Sigmoid colon (tissue), 4 donors: ENCODE measurements at regions not wholly inside any gene's neighbourhood (a gene's known extent, or its start where the extent isn't known, plus 50 kb on each side); places are given as distances from the start of the nearest gene placed in this dataset.

Source experiments
- CTCF ChIP-seq, 4 experiments: fragments of 450-650 bp in 3 of 4; fragments of 200-600 bp in 1 of 4; IDR thresholded peaks; one replicate each; pipeline ENCODE4 v1.5.1; 2016 to 2019; ENCODE audit warnings: antibody characterized with exemption in 4 of 4, mild to moderate bottlenecking in 3 of 4, moderate library complexity in 2 of 4
- EP300 ChIP-seq, 4 donors: sonication (generic); formaldehyde crosslinking; IDR thresholded peaks; one replicate each; pipeline ENCODE4 v1.6.1; 2017; ENCODE audit warnings: antibody characterized with exemption in 4 of 4
- POLR2A ChIP-seq, 2 donors: fragments of 450-650 bp; IDR thresholded peaks; one replicate each; pipeline ENCODE4 v1.6.1; 2016; ENCODE audit warnings: antibody characterized with exemption in 2 of 2, mild to moderate bottlenecking in 2 of 2, moderate library complexity in 2 of 2

- TF ChIP-seq CTCF (IDR thresholded peaks at IDR 0.05), result no peak
- no peak for TF ChIP-seq EP300 (IDR thresholded peaks at IDR 0.05)
- TF ChIP-seq POLR2A (IDR thresholded peaks at IDR 0.05), result no peak
Observed at GRCh38 chr17:77579131-77579530, 379.4 kb upstream of the TNRC6C start.
